ENCODE measurements at regions not wholly inside any gene's neighbourhood (a gene's known extent, or its start where the extent isn't known, plus 50 kb on each side); places are given as distances from the start of the nearest gene placed in this dataset.

- H3K79me2 ChIP-seq (ENCODE audit: control insufficient read depth, insufficient read depth, low read length) = no peaks in the 10 kb centered on the region
- H3K27ac ChIP-seq (ENCODE audit: insufficient read depth, low read depth, low read length) = no peak overlapping the region
- no peaks in the 10 kb centered on the region for H3K27me3 ChIP-seq (ENCODE audit: control insufficient read depth in 2 of 2, insufficient read depth in 2 of 2, low read length in 2 of 2)
- dilution Hi-C loops (cut with MboI; ENCODE audit: extremely low pct_ligation_motif_present, low sequenced_read_pairs) = no loop called here
- ChIA-PET POLR2A (no interaction called here), CTCF (interaction anchor here (1.1 kb wide), 1 partner anchor 120 kb away, joined by 3 read pairs; no protein-coding TSS in a partner anchor)
- intact Hi-C loops (cut with micrococcal nuclease) = no loop called here
- DNase-seq (ENCODE audit: low read depth, low spot score) (no peak), FAIRE-seq (peak; percentile 63)
- no peak overlapping the region for H3K9ac ChIP-seq (replicated peaks; ENCODE audit: extremely low read depth, insufficient read depth, low read length)
- H2AFZ ChIP-seq (ENCODE audit: low read depth, low read length) = no peak overlapping the region
- H3K4me1 ChIP-seq (ENCODE audit: control insufficient read depth, extremely low read depth, insufficient read depth, low read length) = peaks cover 9% of the 10 kb centered on the region
- no TSS peak for BruUV-seq (replicated peaks)
- H4K20me1 ChIP-seq (replicated peaks; ENCODE audit: control insufficient read depth, extremely low read depth, insufficient read depth, low read length) = no peaks in the 10 kb centered on the region
- TF ChIP-seq, protein P1, sequence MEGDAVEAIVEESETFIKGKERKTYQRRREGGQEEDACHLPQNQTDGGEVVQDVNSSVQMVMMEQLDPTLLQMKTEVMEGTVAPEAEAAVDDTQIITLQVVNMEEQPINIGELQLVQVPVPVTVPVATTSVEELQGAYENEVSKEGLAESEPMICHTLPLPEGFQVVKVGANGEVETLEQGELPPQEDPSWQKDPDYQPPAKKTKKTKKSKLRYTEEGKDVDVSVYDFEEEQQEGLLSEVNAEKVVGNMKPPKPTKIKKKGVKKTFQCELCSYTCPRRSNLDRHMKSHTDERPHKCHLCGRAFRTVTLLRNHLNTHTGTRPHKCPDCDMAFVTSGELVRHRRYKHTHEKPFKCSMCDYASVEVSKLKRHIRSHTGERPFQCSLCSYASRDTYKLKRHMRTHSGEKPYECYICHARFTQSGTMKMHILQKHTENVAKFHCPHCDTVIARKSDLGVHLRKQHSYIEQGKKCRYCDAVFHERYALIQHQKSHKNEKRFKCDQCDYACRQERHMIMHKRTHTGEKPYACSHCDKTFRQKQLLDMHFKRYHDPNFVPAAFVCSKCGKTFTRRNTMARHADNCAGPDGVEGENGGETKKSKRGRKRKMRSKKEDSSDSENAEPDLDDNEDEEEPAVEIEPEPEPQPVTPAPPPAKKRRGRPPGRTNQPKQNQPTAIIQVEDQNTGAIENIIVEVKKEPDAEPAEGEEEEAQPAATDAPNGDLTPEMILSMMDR (IDR thresholded peaks at IDR 0.05; ENCODE audit: extremely low read depth in 1 of 2, insufficient read depth in 1 of 2, low read depth in 1 of 2, low read length in 2 of 2) = no peak
- TF ChIP-seq POLR2AphosphoS5 (IDR thresholded peaks at IDR 0.05; ENCODE audit: insufficient read depth, low read depth, low read length) (no peak), EZH2 (IDR thresholded peaks at IDR 0.05; ENCODE audit: borderline replicate concordance, low read depth, low read length, severe bottlenecking) (no peak), GATA2 (IDR thresholded peaks at IDR 0.05; ENCODE audit: insufficient read depth, insufficient read length, low read depth, low read length) (no peak), POLR2A (IDR thresholded peaks at IDR 0.05; ENCODE audit: low read depth, low read length) (no peak), JUN (IDR thresholded peaks at IDR 0.05; ENCODE audit: borderline replicate concordance, insufficient read depth, insufficient read length, low read depth) (no peak), MYC (IDR thresholded peaks at IDR 0.05; ENCODE audit: low read depth, low read length) (no peak), FOS (IDR thresholded peaks at IDR 0.05; ENCODE audit: borderline replicate concordance, insufficient read depth, low read length) (no peak)
- TF ChIP-seq, protein P2, sequence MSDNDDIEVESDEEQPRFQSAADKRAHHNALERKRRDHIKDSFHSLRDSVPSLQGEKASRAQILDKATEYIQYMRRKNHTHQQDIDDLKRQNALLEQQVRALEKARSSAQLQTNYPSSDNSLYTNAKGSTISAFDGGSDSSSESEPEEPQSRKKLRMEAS (IDR thresholded peaks at IDR 0.05; ENCODE audit: insufficient read depth, insufficient read length) = no peak
- no peak overlapping the region for H3K4me2 ChIP-seq (ENCODE audit: insufficient read depth, low read length)
- H3K4me3 ChIP-seq (replicated peaks in 1 of 3; ENCODE audit: insufficient read depth in 1 of 3, low read depth in 1 of 3, low read length in 3 of 3) = no peak overlapping the region
- H3K9me1 ChIP-seq (replicated peaks; ENCODE audit: control insufficient read depth, extremely low read depth, insufficient read depth, low read length) = no peaks in the 10 kb centered on the region
- H3K36me3 ChIP-seq (ENCODE audit: control insufficient read depth in 2 of 2, extremely low read depth in 1 of 2, insufficient read depth in 2 of 2, low read length in 2 of 2) = no peaks in the 10 kb centered on the region
- no peaks in the 10 kb centered on the region for H3K9me3 ChIP-seq (replicated peaks; ENCODE audit: control insufficient read depth, insufficient read depth, low read length)
These were observed 170.2 kb upstream of the CD180 start for GRCh38 chr5:67366691-67367395.

Data from endothelial cell of umbilical vein (primary cell).